A549 (cell line): ENCODE measurements at regions not wholly inside any gene's neighbourhood (a gene's known extent, or its start where the extent isn't known, plus 50 kb on each side); places are given as distances from the start of the nearest gene placed in this dataset.

ENCODE experiments used
- ATAC-seq, 2 experiments: fragments of 200-7000 bp in 1 of 2; fragments of >200 bp in 1 of 2; cut with Nextera tagmentation in 1 of 2; cut with Tn5 transposase in 1 of 2; 3 replicates each; pipeline versions ENCODE4 v1.8.0 to v1.9.1; 2018 to 2020; ENCODE audit warnings: mild to moderate bottlenecking in 1 of 2, moderate library complexity in 1 of 2
- CTCF ChIA-PET: fragments of 300-600 bp; sonication (Branson Sonifier 250); formaldehyde crosslinking; extraction: SDS; loops from one replicate; lab custom pipeline; 2021; ENCODE audit warnings: antibody characterized with exemption, inconsistent platforms; lab: Yijun Ruan, JAX
- POLR2A ChIA-PET: fragments of 350-600 bp; formaldehyde crosslinking; extraction: SDS; loops from one replicate; lab custom pipeline; 2021; ENCODE audit warnings: antibody characterized with exemption, inconsistent platforms; lab: Yijun Ruan, JAX
- DNase-seq, 2 experiments: peaks; one replicate each; pipeline versions ENCODE4 v3.0.0 to v3.0.0-alpha.2; 2011 to 2016; ENCODE audit warnings: low read depth in 1 of 2, low spot score in 1 of 2
- FAIRE-seq: peaks from 2 replicates; lab custom pipeline; 2011; peaks lifted over from hg19 to GRCh38; lab: Jason Lieb, UNC
- H3K27ac ChIP-seq, 2 experiments: fragments of >200 bp; sonication (Bioruptor Twin); formaldehyde crosslinking; 3 replicates each; pipeline ENCODE4 v1.5.1; 2016 to 2017
- H3K4me1 ChIP-seq: fragments of >200 bp; sonication (Bioruptor Twin); formaldehyde crosslinking; 3 replicates; pipeline ENCODE4 v1.6.1; 2016
- H3K4me2 ChIP-seq: fragments of >200 bp; sonication (Bioruptor Twin); formaldehyde crosslinking; 3 replicates; pipeline ENCODE4 v1.6.1; 2016
- H3K4me3 ChIP-seq: fragments of >200 bp; sonication (Bioruptor Twin); formaldehyde crosslinking; 3 replicates; pipeline ENCODE4 v1.5.1; 2016
- H3K9me3 ChIP-seq: fragments of >200 bp; sonication (Bioruptor Twin); formaldehyde crosslinking; 3 replicates; pipeline ENCODE4 v1.6.1; 2016
- BHLHE40 ChIP-seq: IDR thresholded peaks from 2 replicates; pipeline ENCODE4 v1.6.1; 2012; ENCODE audit warnings: low read depth, low read length, inconsistent platforms
- CEBPB ChIP-seq, 2 experiments: fragments of >200 bp in 1 of 2; sonication (Bioruptor Twin) in 1 of 2; formaldehyde crosslinking in 1 of 2; IDR thresholded peaks; 2 replicates each; pipeline ENCODE4 v1.6.1; 2012 to 2016
- CHD2 ChIP-seq: fragments of 150-350 bp; IDR thresholded peaks from 2 replicates; pipeline ENCODE4 v1.6.1; 2014; ENCODE audit warnings: low read length; ENCODE audit not compliant: partially characterized antibody
- FOSB ChIP-seq: fragments of 250-450 bp; sonication (Bioruptor Pico); IDR thresholded peaks from 2 replicates; pipeline ENCODE4 v1.5.0; 2020; ENCODE audit warnings: mild to moderate bottlenecking, moderate library complexity
- HEYL ChIP-seq: fragments of 250-450 bp; sonication (Bioruptor Pico); IDR thresholded peaks from 2 replicates; pipeline ENCODE4 v1.8.0; 2021; ENCODE audit warnings: mild to moderate bottlenecking, moderate library complexity
- HOXB13 ChIP-seq: fragments of 250-450 bp; sonication (Bioruptor Pico); IDR thresholded peaks from 2 replicates; pipeline ENCODE4 v1.5.0; 2020; ENCODE audit warnings: low read depth, mild to moderate bottlenecking, moderate library complexity
- MYC ChIP-seq: IDR thresholded peaks from 2 replicates; pipeline ENCODE4 v1.6.1; 2012; ENCODE audit warnings: mild to moderate bottlenecking, inconsistent platforms, low read length, improper control_type of control experiment, borderline replicate concordance
- RAD21 ChIP-seq, 2 experiments: fragments of >200 bp in 1 of 2; sonication (Bioruptor Twin) in 1 of 2; formaldehyde crosslinking in 1 of 2; IDR thresholded peaks in 1 of 2; conservative IDR thresholded peaks in 1 of 2; 2 replicates in 1 of 2; 3 replicates in 1 of 2; pipeline ENCODE4 v1.6.1; 2012 to 2018; ENCODE audit warnings: inconsistent platforms in 1 of 2
- SMC3 ChIP-seq: fragments of >200 bp; sonication (Bioruptor Twin); formaldehyde crosslinking; IDR thresholded peaks from 3 replicates; pipeline ENCODE4 v1.6.1; 2018; ENCODE audit warnings: inconsistent platforms
- SREBF2 ChIP-seq: fragments of 450-650 bp; IDR thresholded peaks from 2 replicates; pipeline ENCODE4 v1.6.1; 2014; ENCODE audit warnings: mild to moderate bottlenecking, moderate library complexity
- TFCP2L1 ChIP-seq: fragments of 250-450 bp; sonication (Bioruptor Pico); IDR thresholded peaks from 2 replicates; pipeline ENCODE4 v1.5.0; 2021; ENCODE audit warnings: mild to moderate bottlenecking
- WGBS: methylation state at CpG from one replicate; pipeline ENCODE4 v1.1.6; 2017; ENCODE audit errors: missing lambda C conversion rate; 5-methylcytosine and 5-hydroxymethylcytosine counted together
- TF ChIP-seq, protein P1 (sequence below): fragments of 200-600 bp; sonication (generic); IDR thresholded peaks from 2 replicates; pipeline ENCODE4 v1.6.1; 2016; ENCODE audit warnings: antibody characterized with exemption, mild to moderate bottlenecking, moderate library complexity
- TF ChIP-seq, protein P2 (sequence below): fragments of >200 bp; sonication (Bioruptor Twin); formaldehyde crosslinking; IDR thresholded peaks from 3 replicates; pipeline ENCODE4 v1.5.1; 2016
- TF ChIP-seq, protein P3 (sequence below): fragments of >200 bp; sonication (Bioruptor Twin); formaldehyde crosslinking; IDR thresholded peaks from 2 replicates; pipeline ENCODE4 v1.6.1; 2016
- TF ChIP-seq, protein P4 (sequence below): fragments of 450-650 bp; IDR thresholded peaks from 2 replicates; pipeline ENCODE4 v1.6.1; 2014; ENCODE audit warnings: antibody characterized with exemption
- TF ChIP-seq, protein P5 (sequence below): IDR thresholded peaks from 2 replicates; pipeline ENCODE4 v1.6.1; 2012

DNA sequence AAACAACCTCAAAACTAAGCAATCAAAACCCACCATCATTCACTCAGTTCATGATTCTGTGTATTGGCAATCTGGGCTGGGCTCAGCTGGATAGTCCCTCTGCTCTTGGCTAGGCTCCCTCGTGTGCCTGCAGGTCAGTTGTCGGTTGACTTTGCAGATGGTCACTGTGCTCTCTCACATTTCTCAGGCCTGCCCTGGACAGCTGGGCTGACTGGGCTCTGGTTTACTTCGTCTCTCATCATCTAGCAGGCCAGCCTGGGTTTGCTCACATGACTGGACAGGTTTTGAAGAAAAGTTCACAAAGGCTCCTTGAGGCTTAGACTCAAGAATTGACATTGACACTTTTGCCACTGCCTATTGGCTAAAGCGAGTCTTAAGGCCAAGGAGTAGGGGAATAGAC is 105.0 kb upstream of the CTNNB1 start:
- ChIA-PET CTCF (no interaction called here), POLR2A (no interaction called here)
- Histone ChIP-seq H3K4me1 (no peaks in the 10 kb centered on the region), H3K4me2 (no peak overlapping the region), H3K4me3 (no peak overlapping the region), H3K9me3 (no peaks in the 10 kb centered on the region), H3K27ac (no peak overlapping the region)
- ATAC-seq (no peak), DNase-seq (no peak), FAIRE-seq (no peak)
- 70% methylated on average over 1 of the region's 4 CpGs for WGBS
- TF ChIP-seq CEBPB (IDR thresholded peaks at IDR 0.05) = no peak
- TF ChIP-seq TFCP2L1 (CRISPR knock-in tag) = no peak
- TF ChIP-seq, protein P1, sequence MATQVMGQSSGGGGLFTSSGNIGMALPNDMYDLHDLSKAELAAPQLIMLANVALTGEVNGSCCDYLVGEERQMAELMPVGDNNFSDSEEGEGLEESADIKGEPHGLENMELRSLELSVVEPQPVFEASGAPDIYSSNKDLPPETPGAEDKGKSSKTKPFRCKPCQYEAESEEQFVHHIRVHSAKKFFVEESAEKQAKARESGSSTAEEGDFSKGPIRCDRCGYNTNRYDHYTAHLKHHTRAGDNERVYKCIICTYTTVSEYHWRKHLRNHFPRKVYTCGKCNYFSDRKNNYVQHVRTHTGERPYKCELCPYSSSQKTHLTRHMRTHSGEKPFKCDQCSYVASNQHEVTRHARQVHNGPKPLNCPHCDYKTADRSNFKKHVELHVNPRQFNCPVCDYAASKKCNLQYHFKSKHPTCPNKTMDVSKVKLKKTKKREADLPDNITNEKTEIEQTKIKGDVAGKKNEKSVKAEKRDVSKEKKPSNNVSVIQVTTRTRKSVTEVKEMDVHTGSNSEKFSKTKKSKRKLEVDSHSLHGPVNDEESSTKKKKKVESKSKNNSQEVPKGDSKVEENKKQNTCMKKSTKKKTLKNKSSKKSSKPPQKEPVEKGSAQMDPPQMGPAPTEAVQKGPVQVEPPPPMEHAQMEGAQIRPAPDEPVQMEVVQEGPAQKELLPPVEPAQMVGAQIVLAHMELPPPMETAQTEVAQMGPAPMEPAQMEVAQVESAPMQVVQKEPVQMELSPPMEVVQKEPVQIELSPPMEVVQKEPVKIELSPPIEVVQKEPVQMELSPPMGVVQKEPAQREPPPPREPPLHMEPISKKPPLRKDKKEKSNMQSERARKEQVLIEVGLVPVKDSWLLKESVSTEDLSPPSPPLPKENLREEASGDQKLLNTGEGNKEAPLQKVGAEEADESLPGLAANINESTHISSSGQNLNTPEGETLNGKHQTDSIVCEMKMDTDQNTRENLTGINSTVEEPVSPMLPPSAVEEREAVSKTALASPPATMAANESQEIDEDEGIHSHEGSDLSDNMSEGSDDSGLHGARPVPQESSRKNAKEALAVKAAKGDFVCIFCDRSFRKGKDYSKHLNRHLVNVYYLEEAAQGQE = no peak
- no peak for TF ChIP-seq SMC3
- no peak for TF ChIP-seq MYC
- no peak for TF ChIP-seq HEYL (CRISPR knock-in tag)
- TF ChIP-seq, protein P2, sequence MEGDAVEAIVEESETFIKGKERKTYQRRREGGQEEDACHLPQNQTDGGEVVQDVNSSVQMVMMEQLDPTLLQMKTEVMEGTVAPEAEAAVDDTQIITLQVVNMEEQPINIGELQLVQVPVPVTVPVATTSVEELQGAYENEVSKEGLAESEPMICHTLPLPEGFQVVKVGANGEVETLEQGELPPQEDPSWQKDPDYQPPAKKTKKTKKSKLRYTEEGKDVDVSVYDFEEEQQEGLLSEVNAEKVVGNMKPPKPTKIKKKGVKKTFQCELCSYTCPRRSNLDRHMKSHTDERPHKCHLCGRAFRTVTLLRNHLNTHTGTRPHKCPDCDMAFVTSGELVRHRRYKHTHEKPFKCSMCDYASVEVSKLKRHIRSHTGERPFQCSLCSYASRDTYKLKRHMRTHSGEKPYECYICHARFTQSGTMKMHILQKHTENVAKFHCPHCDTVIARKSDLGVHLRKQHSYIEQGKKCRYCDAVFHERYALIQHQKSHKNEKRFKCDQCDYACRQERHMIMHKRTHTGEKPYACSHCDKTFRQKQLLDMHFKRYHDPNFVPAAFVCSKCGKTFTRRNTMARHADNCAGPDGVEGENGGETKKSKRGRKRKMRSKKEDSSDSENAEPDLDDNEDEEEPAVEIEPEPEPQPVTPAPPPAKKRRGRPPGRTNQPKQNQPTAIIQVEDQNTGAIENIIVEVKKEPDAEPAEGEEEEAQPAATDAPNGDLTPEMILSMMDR = no peak
- no peak for TF ChIP-seq FOSB (CRISPR knock-in tag)

DNA sequence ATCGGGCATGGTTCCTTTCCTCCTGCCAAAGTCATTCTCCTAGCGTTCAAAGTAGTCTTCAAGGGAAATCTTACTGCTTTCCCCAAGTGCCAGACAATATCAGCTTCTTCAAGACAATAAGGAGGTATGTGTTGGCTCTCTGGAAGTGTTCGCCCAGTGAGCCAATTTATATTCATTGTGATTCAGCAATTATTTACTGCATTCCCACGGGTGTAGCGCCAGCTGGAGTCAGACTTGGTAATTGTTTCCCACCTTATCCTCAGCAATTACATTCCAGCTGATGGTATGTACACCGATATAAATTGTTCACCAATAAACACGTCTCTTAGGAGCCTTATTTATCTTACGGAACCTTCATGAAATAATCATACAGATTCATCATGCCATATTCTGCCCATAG is 103.6 kb upstream of the CTNNB1 start:
- ChIA-PET POLR2A (interaction anchor here (1.4 kb wide), 1 partner anchor 103 kb away, joined by 4 read pairs; the partner anchor contains the start of gene CTNNB1), CTCF (no interaction called here)
- H3K4me2 ChIP-seq = no peak overlapping the region
- TF ChIP-seq SREBF2 (no peak), CHD2 (no peak), CEBPB (IDR thresholded peaks at IDR 0.05) (no peak), RAD21 (conservative IDR thresholded peaks at IDR 0.05 in 1 of 2, IDR thresholded peaks at IDR 0.05 in 1 of 2) (peak in 1 of 2 experiments; percentile 22; a peak in 1 of 5 replicates)
- TF ChIP-seq, protein P3, sequence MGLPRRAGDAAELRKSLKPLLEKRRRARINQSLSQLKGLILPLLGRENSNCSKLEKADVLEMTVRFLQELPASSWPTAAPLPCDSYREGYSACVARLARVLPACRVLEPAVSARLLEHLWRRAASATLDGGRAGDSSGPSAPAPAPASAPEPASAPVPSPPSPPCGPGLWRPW = no peak
- FAIRE-seq (no peak), DNase-seq (peak in 1 of 2 experiments; percentile 31), ATAC-seq (no peak)
- H3K9me3 ChIP-seq = no peaks in the 10 kb centered on the region
- H3K4me3 ChIP-seq = no peak overlapping the region
- H3K27ac ChIP-seq = no peak overlapping the region
- H3K4me1 ChIP-seq = no peaks in the 10 kb centered on the region
- 67% methylated on average over 7 of the region's 8 CpGs for WGBS

DNA sequence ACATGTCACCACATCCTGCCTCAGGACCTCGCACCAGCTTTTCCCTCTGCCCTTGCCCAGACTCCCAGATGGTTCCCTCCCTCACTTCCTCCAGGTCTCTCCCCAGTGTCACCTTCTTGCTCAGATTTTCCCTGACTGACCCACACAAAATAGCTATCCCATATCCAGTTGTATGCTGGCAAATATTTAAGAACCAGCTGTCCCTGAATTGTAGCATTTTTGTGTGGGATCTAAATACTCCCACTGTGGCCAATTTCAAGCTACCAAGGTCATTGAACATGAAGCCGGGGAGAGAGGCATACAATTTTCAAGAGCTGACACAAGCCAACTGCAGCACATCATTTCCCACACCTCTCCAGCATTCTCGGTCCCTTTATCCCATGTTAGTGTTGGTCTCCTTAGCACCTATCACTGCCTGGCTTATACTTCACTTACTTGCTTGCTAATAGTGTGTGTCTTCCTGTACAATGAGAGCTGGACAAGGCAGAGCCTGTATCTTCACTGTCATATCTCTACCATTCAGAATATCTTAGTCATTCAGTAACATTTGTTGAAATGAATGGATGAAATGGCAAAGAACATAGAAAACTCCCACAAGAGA is 101.3 kb upstream of the CTNNB1 start:
- H3K4me1 ChIP-seq = peaks cover 9% of the 10 kb centered on the region; the same call in 2 of the 3 replicates
- FAIRE-seq = no peak
- no peak for DNase-seq
- TF ChIP-seq HOXB13 = no peak
- TF ChIP-seq BHLHE40 = no peak
- TF ChIP-seq, protein P4, sequence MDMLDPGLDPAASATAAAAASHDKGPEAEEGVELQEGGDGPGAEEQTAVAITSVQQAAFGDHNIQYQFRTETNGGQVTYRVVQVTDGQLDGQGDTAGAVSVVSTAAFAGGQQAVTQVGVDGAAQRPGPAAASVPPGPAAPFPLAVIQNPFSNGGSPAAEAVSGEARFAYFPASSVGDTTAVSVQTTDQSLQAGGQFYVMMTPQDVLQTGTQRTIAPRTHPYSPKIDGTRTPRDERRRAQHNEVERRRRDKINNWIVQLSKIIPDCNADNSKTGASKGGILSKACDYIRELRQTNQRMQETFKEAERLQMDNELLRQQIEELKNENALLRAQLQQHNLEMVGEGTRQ = no peak
- TF ChIP-seq, protein P5, sequence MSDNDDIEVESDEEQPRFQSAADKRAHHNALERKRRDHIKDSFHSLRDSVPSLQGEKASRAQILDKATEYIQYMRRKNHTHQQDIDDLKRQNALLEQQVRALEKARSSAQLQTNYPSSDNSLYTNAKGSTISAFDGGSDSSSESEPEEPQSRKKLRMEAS = no peak
- no peak for ATAC-seq
- no peak overlapping the region for H3K4me3 ChIP-seq
- 50% methylated on average over 3 of the region's 3 CpGs for WGBS
- CTCF ChIA-PET = no interaction called here
- H3K9me3 ChIP-seq = no peaks in the 10 kb centered on the region
- H3K4me2 ChIP-seq = no peak overlapping the region
- POLR2A ChIA-PET = no interaction called here
- H3K27ac ChIP-seq = no peak overlapping the region
